Activated effector memory CD4-positive, alpha-beta T cell treated with Interleukin-2 at 50 U/mL for 16 hours (primary cell): ENCODE measurements at regions not wholly inside any gene's neighbourhood (a gene's known extent, or its start where the extent isn't known, plus 50 kb on each side); places are given as distances from the start of the nearest gene placed in this dataset.
"Not testable (repeated sequence)": the region's sequence is repeated elsewhere in the genome, so short reads cannot be mapped to it uniquely, and the experiment has no call there.

Experiments
- DNase-seq: peaks from one replicate; pipeline ENCODE4 v3.0.0-alpha.2; 2020

DNA sequence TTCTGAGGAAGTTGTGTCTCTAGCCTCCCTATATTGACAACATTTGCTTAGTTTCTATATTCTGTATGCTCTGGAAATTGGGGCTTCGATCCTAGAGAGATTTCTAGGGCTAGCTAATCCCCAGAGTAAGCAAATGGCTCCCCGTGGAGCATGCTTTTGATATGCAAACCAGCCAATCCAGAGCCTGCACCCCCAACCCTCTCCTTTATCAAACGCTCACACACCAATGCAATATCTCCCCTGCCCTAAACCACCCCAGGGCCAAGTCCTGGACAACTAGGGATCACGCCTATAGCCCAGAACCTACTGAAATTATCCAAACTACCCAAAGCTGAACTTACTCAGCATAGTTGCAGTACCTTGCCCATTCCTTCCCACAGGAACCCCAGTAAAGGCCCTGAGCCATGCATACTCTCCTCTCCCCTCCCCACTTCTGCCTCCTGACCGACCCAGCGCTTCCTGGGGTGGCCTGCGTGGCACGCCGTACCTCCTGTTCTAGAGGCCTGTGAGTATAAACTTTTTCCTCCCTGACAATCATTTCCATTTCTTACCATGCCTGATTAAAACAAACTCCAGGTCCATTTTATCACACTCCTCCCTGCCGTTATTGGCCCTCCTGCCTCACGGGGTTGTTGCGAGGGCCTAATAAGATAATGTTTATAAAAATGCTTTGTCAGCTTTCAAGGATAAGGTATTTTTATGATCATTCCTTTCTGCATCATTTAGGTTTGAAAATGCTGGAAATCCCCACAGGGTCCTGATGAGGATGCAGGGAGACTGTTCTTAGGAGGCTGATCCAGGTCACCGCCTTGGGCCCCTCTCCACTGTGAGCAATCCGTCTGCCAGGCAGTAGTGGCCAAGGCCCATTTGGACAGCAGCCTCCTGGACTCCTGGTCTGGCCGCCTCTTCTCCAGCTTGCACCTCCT is 102.7 kb downstream of the TENT5C start:
- DNase-seq, result no peak

DNA sequence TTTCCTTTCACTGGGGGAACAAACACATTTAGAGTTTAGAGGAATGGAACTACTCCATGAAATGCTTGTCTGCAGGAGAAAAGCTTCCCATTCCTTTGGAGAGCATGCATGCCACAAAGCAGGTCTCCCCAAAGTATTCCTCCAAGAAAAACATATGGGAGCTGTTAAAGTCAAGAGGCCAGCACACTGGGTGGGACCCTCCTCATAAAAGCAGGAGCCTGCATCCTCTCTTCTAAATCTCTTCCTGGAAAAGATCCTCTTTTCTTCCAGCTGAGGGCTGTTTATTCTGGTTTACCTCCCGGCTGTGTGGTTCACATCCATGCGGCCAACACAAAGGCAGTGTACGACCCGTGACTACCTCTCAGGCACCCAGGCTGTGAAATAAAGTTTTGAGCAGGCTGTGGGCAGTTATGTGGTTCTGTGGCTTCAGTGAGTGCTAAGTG is 103.4 kb downstream of the TENT5C start:
- DNase-seq, result no peak

DNA sequence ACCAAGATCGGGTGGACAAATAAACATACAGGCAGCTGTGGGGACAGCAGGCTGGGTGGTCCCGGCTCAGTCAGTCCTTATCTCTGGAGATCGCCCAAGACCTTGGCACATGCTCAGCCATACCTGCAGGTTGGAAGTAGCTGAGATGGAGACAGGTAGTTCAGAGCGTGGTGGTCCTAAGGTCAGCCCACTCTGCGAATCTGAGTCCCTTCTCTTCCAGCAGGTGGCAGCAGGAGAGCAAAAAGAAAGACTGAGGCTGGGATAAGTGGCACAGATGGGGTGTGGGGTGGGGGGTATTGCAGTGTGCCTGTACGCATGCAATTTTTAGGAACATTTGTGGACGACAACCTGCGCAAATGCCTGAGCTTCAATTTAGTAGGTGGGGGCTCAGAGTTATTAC is 104.9 kb downstream of the TENT5C start:
- DNase-seq, result no peak

DNA sequence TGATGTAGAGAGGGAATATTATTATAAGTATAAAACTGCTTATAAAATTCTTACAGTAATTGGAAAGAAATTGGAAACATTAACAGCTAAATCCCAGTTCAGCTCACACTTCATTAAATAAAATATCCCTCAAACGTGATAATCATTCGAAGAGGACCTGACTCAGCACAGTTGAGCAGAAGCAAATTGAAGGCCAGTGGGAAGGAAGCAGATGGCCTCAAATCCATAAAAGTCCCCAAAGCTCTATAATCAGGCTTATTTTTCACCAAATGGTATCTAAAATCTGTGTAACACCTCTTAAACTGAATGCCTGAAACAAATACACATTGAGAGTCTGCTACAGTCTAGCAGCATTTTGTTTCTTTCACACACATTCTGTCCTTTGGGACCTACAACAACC is 106.8 kb downstream of the TENT5C start:
- DNase-seq, result no peak

DNA sequence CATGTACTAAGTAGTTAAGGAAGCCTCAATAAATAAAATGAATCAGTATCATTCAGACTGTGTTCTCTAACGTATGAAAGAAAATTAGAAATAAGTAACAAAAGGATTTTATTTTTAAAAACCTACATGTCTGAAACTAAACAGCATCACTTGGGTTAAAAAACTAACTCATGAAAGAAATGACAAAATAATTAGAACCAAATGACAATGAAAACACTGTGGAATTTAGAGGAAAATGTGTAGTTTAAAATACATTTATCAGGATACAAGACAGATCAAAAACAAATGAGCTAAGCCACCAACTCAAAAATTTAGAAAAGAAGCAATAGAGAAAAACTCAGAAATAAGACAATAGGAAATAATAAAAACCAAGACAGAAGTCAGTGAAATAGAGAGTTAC is 108.7 kb downstream of the TENT5C start:
- no peak for DNase-seq

DNA sequence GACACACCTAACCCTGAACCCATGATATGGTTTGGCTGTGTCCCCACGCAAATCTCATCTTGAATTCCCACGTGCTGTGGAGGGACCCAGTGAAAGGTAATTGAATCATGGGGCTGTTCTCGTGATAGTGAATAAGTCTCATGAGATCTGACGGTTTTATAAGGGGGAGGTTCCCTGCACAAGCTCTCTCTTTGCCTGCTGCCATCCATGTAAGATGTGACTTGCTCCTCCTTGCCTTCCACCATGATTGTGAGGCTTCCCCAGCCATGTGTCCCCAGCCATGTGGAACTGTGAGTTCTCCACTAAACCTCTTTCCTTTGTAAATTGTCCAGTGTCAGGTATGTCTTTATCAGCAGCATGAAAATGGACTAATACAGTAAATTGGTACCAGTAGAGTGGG is 110.2 kb downstream of the TENT5C start:
- not testable (repeated sequence) for DNase-seq

DNA sequence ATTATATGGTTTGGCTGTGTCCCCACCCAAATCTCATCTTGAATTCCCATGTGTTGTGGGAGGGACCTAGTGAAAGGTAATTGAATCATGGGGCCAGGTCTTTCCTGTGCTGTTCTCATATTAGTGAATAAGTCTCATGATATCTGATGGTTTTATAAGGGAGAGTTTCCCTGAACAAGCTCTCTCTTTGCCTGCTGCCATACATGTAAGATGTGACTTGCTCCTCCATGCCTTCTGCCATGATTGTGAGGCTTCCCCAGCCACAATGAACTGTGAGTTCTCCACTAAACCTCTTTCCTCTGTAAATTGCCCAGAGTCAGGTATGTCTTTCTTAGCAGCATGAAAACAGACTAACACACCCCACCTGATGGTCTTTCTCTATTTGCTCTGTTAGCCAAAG is 112.1 kb downstream of the TENT5C start:
- DNase-seq, result not testable (repeated sequence)

DNA sequence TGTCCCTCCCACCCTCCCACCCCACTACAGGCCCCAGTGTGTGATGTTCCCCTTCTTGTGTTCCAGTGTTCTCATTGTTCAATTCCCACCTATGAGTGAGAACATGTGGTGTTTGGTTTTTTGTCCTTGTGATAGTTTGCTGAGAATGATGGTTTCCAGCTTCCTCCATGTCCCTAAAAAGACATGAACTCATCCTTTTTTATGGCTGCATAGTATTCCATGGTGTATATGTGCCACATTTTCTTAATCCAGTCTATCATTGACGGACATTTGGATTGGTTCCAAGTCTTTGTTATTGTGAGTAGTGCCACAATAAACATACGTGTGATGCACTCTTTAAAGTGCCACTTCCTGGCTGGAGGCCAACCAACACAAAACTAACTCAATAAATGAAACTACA is 112.7 kb downstream of the TENT5C start:
- not testable (repeated sequence) for DNase-seq

DNA sequence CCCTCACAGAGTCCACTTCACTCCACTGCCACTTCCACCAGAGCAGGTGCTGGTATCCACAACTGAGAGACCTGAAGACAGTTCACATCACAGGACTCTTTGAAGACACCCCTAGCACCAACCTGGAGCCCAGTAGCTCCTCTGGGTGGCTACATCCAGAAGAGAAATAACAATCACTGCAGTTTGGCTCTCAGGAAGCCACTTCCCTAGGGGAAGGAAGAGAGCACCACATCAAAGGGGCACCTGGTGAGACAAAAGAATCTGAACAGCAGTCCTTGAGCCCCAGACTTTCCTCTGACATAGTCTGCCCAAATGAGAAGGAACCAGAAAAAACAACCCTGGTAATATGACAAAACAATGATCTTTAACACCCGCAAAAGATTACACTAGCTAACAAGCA is 113.2 kb downstream of the TENT5C start:
- DNase-seq, result no peak

DNA sequence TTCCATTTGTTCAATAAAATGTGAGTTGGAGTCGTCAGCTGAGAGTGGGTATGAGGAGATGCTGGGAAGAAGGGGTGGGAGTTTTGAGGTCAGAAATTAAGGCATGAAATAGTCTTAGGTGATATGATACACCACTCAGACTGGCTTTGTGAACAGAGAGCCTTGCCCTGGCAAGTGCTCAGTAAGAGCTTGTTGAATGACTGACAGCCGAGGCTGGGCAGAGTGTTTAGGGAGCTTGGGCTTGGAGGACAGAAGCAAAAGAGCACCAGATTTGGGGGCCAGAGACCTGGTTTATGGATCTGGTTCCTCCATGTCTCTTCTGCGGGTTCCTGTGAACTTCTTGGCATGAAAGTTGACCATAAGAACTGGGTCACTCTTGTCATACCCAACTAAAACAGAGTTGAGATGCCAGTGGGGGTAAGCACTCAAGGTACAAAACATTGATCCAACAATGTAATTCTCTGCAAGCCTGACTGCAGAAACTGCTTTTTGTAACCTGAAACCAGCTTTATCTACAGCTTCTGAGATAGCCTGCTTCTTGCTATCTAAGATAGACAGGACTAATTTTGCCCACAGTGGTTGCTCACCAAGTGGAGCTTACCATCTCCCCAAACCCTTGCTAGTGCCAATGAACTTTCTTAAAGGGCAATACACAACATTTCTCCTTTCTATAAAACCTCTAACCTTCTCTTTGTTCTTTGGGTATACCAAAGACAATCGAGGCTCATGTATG is 126.4 kb downstream of the TENT5C start:
- no peak for DNase-seq

DNA sequence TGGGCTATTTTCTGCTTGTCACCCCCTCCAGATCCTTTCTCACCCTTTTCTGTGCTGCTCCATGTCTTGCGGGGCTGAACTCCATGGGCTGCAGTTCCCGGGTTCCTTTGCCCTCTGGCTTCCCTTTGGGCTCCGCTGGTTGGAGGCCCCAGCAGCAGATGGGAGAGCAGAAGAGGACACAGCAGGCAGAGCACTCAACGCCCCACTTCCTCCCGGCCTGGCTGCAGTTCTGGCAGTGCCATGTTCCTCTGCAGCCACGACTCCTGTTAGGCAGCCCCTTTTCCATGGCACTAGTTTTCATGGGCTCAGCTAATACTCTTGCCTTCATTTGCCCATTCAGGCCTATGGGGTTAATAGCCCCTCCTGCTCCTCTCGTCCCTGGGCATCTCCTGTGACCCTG is 127.1 kb downstream of the TENT5C start:
- DNase-seq, result no peak

DNA sequence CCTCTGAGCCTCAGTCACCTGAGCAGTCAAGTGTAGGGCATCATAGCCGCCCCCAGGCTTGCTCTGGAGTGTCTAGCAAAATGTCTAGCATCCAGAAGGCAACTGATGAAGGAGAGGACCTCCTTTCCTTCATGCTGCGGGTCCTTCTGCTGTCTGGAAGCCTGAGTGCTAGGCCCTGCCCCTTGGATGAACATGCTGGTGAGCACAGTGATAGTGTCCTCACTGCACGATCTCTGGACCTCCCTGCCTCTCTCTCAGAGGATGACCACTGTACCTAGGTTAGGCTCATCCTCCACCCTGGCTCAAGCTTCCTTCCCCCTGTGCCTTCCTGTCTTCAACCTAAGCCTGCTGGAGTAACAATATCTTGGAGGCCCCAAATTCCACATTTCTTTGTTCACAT is 128.6 kb downstream of the TENT5C start:
- DNase-seq, result no peak

DNA sequence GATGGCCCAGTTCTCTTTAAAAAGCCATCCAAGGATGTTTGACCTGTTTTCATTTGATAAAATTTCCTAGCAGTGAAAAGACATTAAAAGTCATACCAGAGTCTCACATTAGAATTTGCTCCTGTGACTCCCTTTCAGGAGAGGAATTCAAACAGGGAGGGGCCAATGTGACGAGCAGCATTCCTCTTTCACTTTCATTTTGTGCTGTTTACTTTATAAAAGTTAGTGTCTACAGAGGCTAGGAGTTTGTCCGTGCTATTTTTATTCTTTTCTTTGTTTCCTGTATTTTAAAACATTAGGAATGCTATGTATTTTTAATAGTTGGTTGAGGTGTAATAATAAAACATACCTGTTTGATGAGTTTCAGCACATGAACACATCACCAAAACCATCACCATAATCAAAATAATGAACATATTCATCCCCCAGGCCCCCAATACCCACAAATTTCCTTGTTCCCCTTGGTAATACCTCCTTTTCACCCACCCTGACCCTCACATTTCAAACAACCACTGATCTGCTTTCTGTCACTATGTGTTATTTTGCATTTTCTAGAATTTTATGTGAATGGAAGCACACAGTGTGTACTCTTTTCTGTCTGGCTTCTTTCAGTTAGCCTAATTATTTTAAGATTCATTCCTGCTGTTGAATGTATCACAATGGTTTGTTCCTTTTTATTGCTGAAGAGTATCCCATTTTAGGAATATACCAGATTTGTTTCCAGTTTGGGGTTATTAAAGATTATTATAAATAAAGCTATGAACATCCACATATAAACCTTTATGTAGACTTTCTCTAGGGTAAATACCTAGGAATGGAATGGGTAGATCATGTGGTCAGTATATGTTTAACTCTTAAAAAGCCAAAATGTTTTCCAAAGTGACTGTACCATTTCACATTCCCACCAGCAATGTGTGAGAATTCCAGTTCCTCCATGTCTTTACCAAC is 129.5 kb downstream of the TENT5C start:
- DNase-seq, result no peak

DNA sequence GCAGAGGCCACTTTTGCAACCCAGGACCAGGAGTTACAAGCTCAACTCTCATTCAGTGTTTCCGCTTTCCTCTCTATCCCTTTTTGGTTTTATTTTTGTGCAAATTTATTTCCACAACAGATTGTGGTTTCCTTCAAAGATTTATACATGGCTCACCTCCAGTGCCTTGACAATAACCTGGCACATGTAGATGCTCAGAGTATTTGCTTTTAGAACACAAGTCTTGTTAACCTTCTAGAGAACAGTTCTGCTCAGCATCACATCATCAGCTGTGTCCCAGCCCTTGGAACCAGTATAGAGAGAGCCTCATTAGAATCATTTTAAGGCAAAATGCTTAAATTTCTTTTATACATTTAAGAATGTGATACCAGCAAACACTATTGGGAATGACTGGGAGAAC is 133.7 kb downstream of the TENT5C start:
- no peak for DNase-seq

DNA sequence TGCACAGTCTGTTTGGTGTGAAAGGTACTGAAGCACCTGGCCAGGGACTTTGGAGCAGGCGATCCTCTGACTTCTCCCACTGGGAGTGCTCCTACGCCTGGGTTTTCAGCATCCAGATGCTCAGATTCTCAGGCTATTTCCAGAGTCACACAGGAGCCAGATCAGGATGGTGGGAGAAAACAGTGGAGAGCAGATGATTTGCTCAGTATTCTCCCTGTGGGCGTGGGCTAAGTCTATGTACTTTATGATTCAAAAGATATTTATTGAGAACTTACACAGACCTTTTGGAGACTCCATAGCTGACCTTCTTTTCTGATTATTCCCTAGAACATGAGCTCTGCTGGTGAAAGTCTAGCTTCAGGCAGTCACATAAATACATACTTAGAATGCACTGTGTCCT is 134.6 kb downstream of the TENT5C start:
- DNase-seq, result no peak

DNA sequence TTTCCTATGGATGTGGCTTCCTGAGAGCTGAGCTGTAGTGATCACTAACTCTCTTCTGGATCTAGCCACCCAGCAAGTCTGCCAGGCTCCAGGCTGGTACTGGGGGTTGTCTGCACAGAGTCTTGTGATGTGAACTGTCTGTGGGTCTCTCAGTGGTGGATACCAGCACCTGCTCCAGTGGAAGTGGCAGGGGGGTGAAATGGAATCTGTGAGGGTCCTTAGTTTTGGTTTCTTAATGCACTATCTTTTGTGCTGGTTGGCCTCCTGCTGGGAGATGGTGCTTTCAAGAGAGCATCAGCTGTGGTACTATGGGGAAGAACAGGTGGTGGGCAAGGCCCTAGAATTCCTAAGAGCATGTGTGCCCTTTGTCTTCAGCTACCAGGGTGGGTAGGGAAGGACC is 140.7 kb downstream of the TENT5C start:
- not testable (repeated sequence) for DNase-seq

DNA sequence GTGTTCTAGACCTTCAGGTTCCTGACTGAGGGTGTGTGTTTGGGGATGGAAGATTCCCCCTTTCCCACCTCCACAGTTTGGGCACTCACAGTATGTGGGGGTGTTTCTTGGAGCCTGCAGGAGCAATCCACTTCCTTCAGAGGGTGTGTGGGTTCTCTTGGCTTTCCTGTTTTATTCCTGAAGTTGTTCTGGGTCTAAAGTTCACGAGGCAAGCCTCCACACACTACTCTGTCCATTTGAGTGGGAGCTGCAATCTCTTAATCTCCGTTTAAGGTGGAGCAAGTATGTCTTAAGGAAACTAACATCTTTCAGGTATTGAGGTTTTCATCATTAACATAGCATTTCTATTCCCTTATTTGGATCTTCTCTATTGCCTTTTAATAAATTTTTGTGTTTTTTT is 141.8 kb downstream of the TENT5C start:
- DNase-seq, result no peak

DNA sequence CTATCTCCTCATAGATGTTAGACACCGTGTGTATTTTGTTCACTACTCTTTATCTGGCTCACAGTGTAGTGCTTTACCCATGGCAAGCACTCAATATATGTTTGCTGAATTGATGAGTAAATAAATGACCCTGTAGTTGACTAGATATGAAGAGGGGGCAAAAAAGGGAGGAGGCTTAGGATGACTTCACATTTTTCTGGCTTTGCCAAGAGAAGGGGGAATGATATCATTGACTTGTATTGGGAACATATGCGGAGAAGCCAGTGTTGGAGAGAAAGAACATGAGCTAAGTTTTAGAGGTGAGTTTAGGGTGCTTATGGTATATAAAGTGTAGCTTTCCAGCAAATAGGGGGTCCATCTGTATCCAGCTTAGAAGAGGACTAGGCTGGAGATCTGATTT is 145.5 kb downstream of the TENT5C start:
- no peak for DNase-seq

DNA sequence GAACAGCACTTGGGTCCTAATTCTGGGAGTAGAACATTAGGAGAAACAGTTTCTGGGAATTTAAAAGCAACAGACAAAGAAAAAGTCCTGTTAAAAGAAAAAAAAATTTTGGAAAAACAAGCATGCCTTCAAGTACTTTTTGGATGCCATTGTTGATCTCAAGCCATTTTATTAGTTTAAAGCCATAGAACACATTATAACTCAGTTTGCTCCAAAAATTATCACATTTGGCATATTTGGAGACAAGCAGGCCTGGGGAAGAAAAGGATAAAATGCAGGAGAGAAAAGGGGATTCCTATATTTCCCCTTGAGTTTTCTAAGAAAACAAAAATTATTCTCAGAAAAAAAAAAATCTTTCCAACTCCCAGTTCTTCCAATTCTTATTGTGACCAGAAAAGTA is 146.8 kb downstream of the TENT5C start:
- no peak for DNase-seq

DNA sequence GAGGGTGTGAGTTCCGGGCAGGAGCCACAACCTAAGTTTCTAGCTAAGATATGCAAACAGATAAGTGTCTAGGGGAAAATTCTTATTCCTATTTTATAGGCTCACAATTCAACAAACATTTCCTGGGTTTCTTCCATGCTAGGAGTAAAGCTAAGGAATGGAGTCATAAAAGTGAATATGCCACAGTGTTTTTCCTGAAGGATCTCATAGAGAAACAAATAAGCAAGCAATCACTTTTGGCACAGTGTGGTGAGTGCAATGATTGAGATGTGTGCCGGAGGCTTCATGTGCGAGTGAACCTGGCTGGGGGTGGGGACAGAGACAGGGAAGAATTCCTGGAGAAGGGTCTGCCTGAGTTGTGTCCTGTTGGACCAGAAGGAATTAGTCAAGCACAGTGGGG is 147.4 kb downstream of the TENT5C start:
- DNase-seq, result no peak

DNA sequence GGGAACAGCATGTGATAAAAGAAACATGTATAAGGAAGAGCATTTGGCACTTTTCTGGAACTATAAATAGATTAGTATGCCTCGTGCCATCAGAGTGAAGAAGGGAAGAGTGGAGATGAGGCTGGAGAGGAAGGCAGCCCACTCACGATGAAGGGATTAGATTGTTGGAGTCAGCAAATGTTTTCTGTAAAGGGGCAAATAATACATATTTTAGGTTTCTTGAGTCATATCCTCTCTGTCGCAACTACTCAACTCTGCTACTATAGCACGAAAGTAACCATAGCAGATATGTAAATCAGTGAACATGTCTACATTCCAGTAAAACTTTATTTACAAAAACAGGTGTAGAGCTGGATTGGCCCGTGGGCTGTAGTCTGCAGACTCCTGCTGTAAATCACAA is 147.8 kb downstream of the TENT5C start:
- no peak for DNase-seq

DNA sequence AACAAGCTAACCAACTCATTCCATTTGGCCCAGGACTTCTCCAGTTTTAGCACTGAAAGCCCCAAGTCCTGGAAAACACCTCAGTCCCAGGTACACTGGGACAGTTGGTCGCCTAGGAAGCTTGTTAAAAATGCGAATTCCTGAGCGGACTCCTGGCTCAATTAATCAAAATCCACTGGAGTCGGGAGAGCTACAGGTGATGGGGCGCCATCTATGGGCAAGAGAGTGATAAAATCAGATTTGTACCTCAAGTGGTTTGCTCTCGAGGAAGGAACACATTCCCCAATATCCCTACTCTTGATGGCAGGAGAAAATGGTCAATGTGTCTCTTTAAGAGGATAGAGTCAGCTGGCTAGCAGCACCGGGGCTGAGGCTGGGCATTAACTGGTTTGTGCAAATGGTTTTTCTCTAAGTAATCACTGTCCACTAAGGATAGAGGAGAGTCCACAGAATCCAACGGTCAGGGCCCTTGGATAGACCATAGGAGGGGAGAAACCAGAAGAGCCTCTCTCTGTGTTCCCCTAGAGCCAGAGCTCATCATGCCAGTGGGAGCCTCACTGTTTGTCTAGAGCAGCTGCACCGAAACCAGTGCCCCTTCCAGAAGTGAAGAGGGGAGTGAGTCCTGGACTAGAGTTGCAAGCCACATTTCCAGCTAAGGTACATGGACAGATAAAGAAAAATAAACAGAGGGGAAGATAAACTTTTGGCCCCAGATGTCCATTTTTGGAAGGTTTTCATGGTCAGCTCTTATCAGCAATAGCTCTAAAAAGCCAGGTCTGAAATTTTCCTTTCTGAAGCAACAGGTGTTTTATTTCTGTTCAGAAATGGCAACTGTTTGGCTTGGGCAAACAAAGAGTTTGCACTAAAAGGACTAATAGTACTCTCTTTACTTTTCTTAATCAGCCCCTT is 148.5 kb downstream of the TENT5C start:
- DNase-seq, result peak; percentile 18
